K562 (cell line): ENCODE measurements at regions not wholly inside any gene's neighbourhood (a gene's known extent, or its start where the extent isn't known, plus 50 kb on each side); places are given as distances from the start of the nearest gene placed in this dataset.

Experiments used
- FOXJ2 ChIP-seq: fragments of 200-800 bp; sonication (Bioruptor generic); IDR thresholded peaks from 2 replicates; pipeline ENCODE4 v1.6.1; 2016; ENCODE audit warnings: missing genetic modification characterization, missing compliant biosample characterization
- GABPA ChIP-seq: fragments of 200-800 bp; sonication (Bioruptor generic); conservative IDR thresholded peaks from 2 replicates; pipeline ENCODE4 v1.6.1; 2016; ENCODE audit warnings: low read depth, missing genetic modification characterization, missing compliant biosample characterization
- HMGN3 ChIP-seq: IDR thresholded peaks from 2 replicates; pipeline ENCODE4 v1.6.1; 2011; ENCODE audit warnings: borderline replicate concordance, low read depth, mild to moderate bottlenecking, mixed read lengths, low read length; ENCODE audit not compliant: insufficient read length; ENCODE audit errors: extremely low read depth
- MEIS2 ChIP-seq: fragments of 450-650 bp; IDR thresholded peaks from 2 replicates; pipeline ENCODE4 v1.6.1; 2014; ENCODE audit warnings: mild to moderate bottlenecking; ENCODE audit not compliant: partially characterized antibody
- PML ChIP-seq: IDR thresholded peaks from 2 replicates; pipeline ENCODE4 v1.6.1; 2012; ENCODE audit warnings: low read length, inconsistent platforms
- ZNF436 ChIP-seq: fragments of 250-450, 450-650 bp; sonication (Bioruptor Pico); formaldehyde crosslinking; IDR thresholded peaks from 2 replicates; pipeline ENCODE4 v1.7.0; 2020; ENCODE audit warnings: mild to moderate bottlenecking
- TF ChIP-seq, protein P1 (sequence below): fragments of 250-450 bp; sonication (Bioruptor Pico); IDR thresholded peaks from 2 replicates; pipeline ENCODE4 v1.5.0; 2021; ENCODE audit warnings: mild to moderate bottlenecking, moderate library complexity
- TF ChIP-seq, protein P2 (sequence below): fragments of 450-650 bp; formaldehyde crosslinking; IDR thresholded peaks from 2 replicates; pipeline ENCODE4 v1.4.0; 2020; ENCODE audit warnings: mild to moderate bottlenecking, mixed read lengths
- TF ChIP-seq, protein P3 (sequence below): fragments of 450-650 bp; IDR thresholded peaks from 2 replicates; pipeline ENCODE4 v1.6.1; 2014; ENCODE audit warnings: low read depth, mild to moderate bottlenecking, moderate library complexity, borderline replicate concordance
- TF ChIP-seq, protein P4 (sequence below): fragments of 250-450 bp; sonication (Bioruptor Pico); IDR thresholded peaks from 2 replicates; pipeline ENCODE4 v1.4.0; 2020; ENCODE audit warnings: mild to moderate bottlenecking
- TF ChIP-seq, protein P5 (sequence below): fragments of 200-800 bp; sonication (Bioruptor generic); IDR thresholded peaks from 2 replicates; pipeline ENCODE4 v1.6.1; 2016; ENCODE audit warnings: missing genetic modification characterization, missing compliant biosample characterization
- TF ChIP-seq, protein P6 (sequence below), 3 experiments: fragments of 200-800 bp in 1 of 3; sonication (Bioruptor generic) in 1 of 3; sonication (generic) in 1 of 3; formaldehyde crosslinking in 1 of 3; IDR thresholded peaks; 2 replicates each; pipeline versions ENCODE4 v1.6.1 to v1.8.0; 2016 to 2022; ENCODE audit warnings: mild to moderate bottlenecking in 2 of 3, missing compliant biosample characterization in 2 of 3, missing genetic modification characterization in 2 of 3, missing genetic modification reagents in 1 of 3

DNA sequence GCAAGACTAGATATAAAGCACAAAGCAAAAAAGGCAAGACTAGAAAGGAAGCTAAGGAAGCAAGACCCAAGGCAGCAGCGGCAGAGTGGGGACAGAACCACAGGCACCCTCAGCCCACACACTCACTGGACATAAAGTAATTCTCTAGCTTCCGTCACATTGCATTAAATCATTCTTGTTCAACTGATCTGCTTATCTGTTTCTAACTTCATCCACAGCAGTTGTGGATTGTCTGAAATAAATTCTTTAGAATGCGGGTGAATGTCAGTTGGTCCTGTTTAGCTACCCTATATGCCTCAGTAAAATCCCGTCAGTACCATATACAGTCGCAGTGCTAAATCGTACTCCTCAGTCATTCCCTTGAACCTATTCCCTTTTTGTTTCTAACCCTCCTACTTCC is 183.2 kb upstream of the SLC39A10 start (continued):
- TF ChIP-seq, protein P1, sequence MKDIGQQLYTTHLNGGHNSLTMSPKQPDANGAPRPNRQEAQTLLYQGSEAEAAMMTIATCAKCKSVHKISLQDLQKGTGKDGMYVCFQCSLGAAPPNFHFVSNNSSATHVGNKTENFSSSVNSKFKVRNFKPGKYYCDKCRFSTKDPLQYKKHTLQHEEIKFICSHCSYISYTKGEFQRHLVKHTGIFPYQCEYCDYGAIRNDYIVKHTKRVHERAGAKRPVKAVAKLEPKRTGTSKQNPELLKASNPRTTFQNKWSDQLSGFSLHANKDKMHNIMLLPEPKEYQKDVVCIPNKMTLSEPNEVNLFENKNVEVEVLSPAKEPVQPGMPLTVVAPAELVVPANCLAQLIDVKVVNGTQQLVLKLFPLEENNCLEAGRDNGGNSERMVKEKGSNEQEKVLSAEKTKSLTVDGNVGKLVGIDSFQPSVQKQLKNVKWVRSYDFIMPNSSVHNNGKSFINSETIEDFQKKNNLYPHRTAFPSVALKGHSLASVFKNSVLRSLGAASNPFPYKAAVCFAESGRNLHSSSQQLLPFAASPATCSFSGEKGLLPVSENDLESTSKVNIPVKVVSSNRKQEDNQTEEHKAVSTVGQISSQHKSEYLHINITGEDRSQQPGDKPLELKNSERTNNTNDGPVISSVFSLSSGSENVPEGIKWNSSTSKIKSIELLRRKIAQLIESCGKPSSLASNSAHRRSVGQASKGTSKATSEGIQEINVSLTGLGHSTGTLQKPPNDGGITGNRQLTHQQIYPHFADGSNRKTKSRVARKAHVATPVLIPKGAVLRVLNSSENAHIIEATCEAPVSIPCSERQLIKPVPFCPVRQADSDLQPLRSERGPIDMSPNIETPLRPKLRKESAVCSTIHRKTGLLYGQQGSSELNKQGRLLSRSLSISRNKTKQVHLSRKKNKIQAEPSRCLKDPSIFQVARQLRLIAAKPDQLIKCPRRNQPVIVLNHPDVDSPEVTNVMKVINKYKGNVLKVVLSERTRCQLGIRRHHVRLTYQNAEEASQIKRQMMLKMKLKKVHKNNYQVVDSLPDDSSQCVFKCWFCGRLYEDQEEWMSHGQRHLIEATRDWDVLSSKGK (CRISPR knock-in tag), result no peak
- TF ChIP-seq, protein P2, sequence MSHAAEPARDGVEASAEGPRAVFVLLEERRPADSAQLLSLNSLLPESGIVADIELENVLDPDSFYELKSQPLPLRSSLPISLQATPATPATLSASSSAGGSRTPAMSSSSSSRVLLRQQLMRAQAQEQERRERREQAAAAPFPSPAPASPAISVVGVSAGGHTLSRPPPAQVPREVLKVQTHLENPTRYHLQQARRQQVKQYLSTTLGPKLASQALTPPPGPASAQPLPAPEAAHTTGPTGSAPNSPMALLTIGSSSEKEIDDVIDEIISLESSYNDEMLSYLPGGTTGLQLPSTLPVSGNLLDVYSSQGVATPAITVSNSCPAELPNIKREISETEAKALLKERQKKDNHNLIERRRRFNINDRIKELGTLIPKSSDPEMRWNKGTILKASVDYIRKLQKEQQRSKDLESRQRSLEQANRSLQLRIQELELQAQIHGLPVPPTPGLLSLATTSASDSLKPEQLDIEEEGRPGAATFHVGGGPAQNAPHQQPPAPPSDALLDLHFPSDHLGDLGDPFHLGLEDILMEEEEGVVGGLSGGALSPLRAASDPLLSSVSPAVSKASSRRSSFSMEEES (CRISPR knock-in tag), result no peak
- TF ChIP-seq, protein P3, sequence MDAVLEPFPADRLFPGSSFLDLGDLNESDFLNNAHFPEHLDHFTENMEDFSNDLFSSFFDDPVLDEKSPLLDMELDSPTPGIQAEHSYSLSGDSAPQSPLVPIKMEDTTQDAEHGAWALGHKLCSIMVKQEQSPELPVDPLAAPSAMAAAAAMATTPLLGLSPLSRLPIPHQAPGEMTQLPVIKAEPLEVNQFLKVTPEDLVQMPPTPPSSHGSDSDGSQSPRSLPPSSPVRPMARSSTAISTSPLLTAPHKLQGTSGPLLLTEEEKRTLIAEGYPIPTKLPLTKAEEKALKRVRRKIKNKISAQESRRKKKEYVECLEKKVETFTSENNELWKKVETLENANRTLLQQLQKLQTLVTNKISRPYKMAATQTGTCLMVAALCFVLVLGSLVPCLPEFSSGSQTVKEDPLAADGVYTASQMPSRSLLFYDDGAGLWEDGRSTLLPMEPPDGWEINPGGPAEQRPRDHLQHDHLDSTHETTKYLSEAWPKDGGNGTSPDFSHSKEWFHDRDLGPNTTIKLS, result no peak
- TF ChIP-seq PML, result no peak
- peak; percentile 79 for TF ChIP-seq MEIS2
- TF ChIP-seq, protein P4, sequence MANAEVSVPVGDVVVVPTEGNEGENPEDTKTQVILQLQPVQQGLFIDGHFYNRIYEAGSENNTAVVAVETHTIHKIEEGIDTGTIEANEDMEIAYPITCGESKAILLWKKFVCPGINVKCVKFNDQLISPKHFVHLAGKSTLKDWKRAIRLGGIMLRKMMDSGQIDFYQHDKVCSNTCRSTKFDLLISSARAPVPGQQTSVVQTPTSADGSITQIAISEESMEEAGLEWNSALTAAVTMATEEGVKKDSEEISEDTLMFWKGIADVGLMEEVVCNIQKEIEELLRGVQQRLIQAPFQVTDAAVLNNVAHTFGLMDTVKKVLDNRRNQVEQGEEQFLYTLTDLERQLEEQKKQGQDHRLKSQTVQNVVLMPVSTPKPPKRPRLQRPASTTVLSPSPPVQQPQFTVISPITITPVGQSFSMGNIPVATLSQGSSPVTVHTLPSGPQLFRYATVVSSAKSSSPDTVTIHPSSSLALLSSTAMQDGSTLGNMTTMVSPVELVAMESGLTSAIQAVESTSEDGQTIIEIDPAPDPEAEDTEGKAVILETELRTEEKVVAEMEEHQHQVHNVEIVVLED (CRISPR knock-in tag), result no peak
- no peak for TF ChIP-seq HMGN3
- TF ChIP-seq, protein P5, sequence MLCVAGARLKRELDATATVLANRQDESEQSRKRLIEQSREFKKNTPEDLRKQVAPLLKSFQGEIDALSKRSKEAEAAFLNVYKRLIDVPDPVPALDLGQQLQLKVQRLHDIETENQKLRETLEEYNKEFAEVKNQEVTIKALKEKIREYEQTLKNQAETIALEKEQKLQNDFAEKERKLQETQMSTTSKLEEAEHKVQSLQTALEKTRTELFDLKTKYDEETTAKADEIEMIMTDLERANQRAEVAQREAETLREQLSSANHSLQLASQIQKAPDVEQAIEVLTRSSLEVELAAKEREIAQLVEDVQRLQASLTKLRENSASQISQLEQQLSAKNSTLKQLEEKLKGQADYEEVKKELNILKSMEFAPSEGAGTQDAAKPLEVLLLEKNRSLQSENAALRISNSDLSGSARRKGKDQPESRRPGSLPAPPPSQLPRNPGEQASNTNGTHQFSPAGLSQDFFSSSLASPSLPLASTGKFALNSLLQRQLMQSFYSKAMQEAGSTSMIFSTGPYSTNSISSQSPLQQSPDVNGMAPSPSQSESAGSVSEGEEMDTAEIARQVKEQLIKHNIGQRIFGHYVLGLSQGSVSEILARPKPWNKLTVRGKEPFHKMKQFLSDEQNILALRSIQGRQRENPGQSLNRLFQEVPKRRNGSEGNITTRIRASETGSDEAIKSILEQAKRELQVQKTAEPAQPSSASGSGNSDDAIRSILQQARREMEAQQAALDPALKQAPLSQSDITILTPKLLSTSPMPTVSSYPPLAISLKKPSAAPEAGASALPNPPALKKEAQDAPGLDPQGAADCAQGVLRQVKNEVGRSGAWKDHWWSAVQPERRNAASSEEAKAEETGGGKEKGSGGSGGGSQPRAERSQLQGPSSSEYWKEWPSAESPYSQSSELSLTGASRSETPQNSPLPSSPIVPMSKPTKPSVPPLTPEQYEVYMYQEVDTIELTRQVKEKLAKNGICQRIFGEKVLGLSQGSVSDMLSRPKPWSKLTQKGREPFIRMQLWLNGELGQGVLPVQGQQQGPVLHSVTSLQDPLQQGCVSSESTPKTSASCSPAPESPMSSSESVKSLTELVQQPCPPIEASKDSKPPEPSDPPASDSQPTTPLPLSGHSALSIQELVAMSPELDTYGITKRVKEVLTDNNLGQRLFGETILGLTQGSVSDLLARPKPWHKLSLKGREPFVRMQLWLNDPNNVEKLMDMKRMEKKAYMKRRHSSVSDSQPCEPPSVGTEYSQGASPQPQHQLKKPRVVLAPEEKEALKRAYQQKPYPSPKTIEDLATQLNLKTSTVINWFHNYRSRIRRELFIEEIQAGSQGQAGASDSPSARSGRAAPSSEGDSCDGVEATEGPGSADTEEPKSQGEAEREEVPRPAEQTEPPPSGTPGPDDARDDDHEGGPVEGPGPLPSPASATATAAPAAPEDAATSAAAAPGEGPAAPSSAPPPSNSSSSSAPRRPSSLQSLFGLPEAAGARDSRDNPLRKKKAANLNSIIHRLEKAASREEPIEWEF (CRISPR knock-in tag), result no peak
- no peak for TF ChIP-seq GABPA (tag)
- no peak for TF ChIP-seq ZNF436 (CRISPR knock-in tag)
- no peak for TF ChIP-seq FOXJ2 (tag)
- TF ChIP-seq, protein P6, sequence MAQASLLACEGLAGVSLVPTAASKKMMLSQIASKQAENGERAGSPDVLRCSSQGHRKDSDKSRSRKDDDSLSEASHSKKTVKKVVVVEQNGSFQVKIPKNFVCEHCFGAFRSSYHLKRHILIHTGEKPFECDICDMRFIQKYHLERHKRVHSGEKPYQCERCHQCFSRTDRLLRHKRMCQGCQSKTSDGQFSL (CRISPR knock-in tag; IDR thresholded peaks at IDR 0.05), result no peak
- TF ChIP-seq, protein P6 (tag; IDR thresholded peaks at IDR 0.05), result no peak
